Smooth muscle cell (in vitro differentiated cells): ENCODE measurements at regions not wholly inside any gene's neighbourhood (a gene's known extent, or its start where the extent isn't known, plus 50 kb on each side); places are given as distances from the start of the nearest gene placed in this dataset.

Experiments
- DNase-seq: peaks from one replicate; lab custom pipeline; 2025; ENCODE audit not compliant: unreplicated experiment; lab: John Stamatoyannopoulos, UW
- H2AFZ ChIP-seq: fragments of 200-600 bp; sonication (generic); 2 replicates; pipeline ENCODE4 v1.6.0; 2016; ENCODE audit warnings: antibody characterized with exemption, low read depth, mild to moderate bottlenecking
- H3F3A ChIP-seq: fragments of 200-600 bp; sonication (generic); 2 replicates; pipeline ENCODE4 v1.6.0; 2017; ENCODE audit warnings: antibody characterized with exemption, low read depth
- H3K27ac ChIP-seq: fragments of 200-600 bp; sonication (generic); 2 replicates; pipeline ENCODE4 v1.5.1; 2016; ENCODE audit warnings: low read depth, mild to moderate bottlenecking
- H3K27me3 ChIP-seq: fragments of 200-600 bp; sonication (generic); 2 replicates; pipeline ENCODE4 v1.6.1; 2016; ENCODE audit warnings: low read depth, mild to moderate bottlenecking
- H3K36me3 ChIP-seq: fragments of 200-600 bp; sonication (generic); 2 replicates; pipeline ENCODE4 v1.5.1; 2016; ENCODE audit warnings: low read depth
- H3K4me1 ChIP-seq: fragments of 200-600 bp; sonication (generic); 2 replicates; pipeline ENCODE4 v1.5.1; 2016; ENCODE audit warnings: low read depth
- H3K4me2 ChIP-seq: fragments of 200-600 bp; sonication (generic); 2 replicates; pipeline ENCODE4 v1.6.0; 2016; ENCODE audit warnings: mild to moderate bottlenecking
- H3K4me3 ChIP-seq: fragments of 200-600 bp; sonication (generic); 2 replicates; pipeline ENCODE4 v1.5.1; 2016; ENCODE audit warnings: mild to moderate bottlenecking
- H3K79me2 ChIP-seq: fragments of 200-600 bp; sonication (generic); 2 replicates; pipeline ENCODE4 v1.6.0; 2016; ENCODE audit warnings: low read depth, mild to moderate bottlenecking
- H3K9ac ChIP-seq: fragments of 200-600 bp; sonication (generic); 2 replicates; pipeline ENCODE4 v1.6.0; 2016; ENCODE audit warnings: low read depth
- H3K9me3 ChIP-seq: fragments of 200-600 bp; sonication (generic); replicated peaks from 2 replicates; pipeline ENCODE4 v1.5.1; 2016; ENCODE audit warnings: low read depth
- H4K20me1 ChIP-seq: fragments of 200-600 bp; sonication (generic); 2 replicates; pipeline ENCODE4 v1.6.0; 2016; ENCODE audit warnings: low read depth
- CTCF ChIP-seq: fragments of 200-600 bp; sonication (generic); IDR thresholded peaks from 2 replicates; pipeline ENCODE4 v1.5.1; 2017; ENCODE audit warnings: borderline replicate concordance, mild to moderate bottlenecking, antibody characterized with exemption; ENCODE audit not compliant: insufficient read depth, poor library complexity, severe bottlenecking
- WGBS: methylation state at CpG from one replicate; pipeline ENCODE4 v1.1.7; 2016; ENCODE audit warnings: low lambda C conversion rate; 5-methylcytosine and 5-hydroxymethylcytosine counted together

DNA sequence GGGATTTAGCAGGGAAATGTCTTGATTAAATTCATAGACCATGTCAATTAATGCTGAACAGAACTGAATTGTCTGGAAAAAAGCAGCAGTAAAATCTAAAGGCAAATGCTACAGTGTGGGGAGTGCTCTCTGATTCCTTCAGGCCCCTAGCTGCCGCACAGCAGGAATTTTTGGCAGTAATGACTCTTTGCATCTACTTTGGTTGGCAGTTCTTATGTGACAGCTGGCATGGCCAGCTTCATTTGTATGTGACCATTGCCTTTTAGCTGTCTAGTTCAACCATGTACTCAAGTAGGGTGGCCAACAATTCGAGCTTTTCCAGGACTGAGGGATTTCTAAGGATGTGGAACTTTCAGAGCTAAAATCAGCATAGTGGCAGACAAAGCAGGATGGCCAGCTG, 499.1 kb upstream of the MAN1A1 start:
- Histone ChIP-seq H3K4me3 (no peak overlapping the region), H3F3A (no peaks in the 10 kb centered on the region), H3K36me3 (no peaks in the 10 kb centered on the region), H3K27me3 (no peaks in the 10 kb centered on the region), H3K9me3 (no peaks in the 10 kb centered on the region), H4K20me1 (no peaks in the 10 kb centered on the region), H3K27ac (no peak overlapping the region), H3K4me2 (no peak overlapping the region), H3K79me2 (no peaks in the 10 kb centered on the region), H3K4me1 (no peaks in the 10 kb centered on the region), H2AFZ (no peak overlapping the region), H3K9ac (no peak overlapping the region)
- WGBS: 85% methylated on average over 2 of the region's 2 CpGs
- no peak for DNase-seq
- TF ChIP-seq CTCF: no peak

DNA sequence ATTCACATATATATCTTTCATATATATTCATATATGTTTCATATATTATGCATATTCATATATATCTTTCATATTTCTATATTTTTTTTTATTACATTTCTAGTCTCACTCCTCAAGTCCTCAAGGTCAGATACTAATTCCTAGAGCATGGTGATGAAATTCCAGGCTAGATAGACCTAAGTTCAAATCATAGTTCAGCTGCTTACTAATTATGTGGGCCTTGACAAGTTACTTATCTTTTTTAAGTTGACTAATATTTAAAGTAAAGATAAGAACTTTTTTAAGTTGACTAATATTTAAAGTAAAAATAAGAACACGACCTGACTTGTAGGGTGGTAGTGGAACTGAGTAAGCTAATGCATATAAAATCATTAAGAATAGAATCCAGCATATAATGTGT, 495.6 kb upstream of the MAN1A1 start:
- no peak overlapping the region for H3K9ac ChIP-seq
- no peaks in the 10 kb centered on the region for H3F3A ChIP-seq
- H3K79me2 ChIP-seq: no peaks in the 10 kb centered on the region
- H3K4me2 ChIP-seq: no peak overlapping the region
- H3K4me1 ChIP-seq: no peaks in the 10 kb centered on the region
- no peaks in the 10 kb centered on the region for H3K27me3 ChIP-seq
- 54% methylated on average over 1 of the region's 1 CpG for whole genome bisulfite sequencing
- H3K9me3 ChIP-seq: no peaks in the 10 kb centered on the region
- no peaks in the 10 kb centered on the region for H4K20me1 ChIP-seq
- DNase-seq: no peak
- no peak overlapping the region for H3K27ac ChIP-seq
- no peak overlapping the region for H3K4me3 ChIP-seq
- no peak for TF ChIP-seq CTCF
- H3K36me3 ChIP-seq: no peaks in the 10 kb centered on the region
- peak overlapping the region; percentile 43 for H2AFZ ChIP-seq

GRCh38 chr6:119844387-119844786, 494.8 kb upstream of the MAN1A1 start:
- no peak for TF ChIP-seq CTCF
- DNase-seq: no peak
- Histone ChIP-seq H3K4me3 (no peak overlapping the region), H3K9me3 (no peaks in the 10 kb centered on the region), H4K20me1 (no peaks in the 10 kb centered on the region), H3K36me3 (no peaks in the 10 kb centered on the region), H3K27me3 (no peaks in the 10 kb centered on the region), H3K4me2 (no peak overlapping the region), H3K79me2 (no peaks in the 10 kb centered on the region), H3K27ac (no peak overlapping the region), H3F3A (no peaks in the 10 kb centered on the region), H3K9ac (no peak overlapping the region), H2AFZ (no peak overlapping the region), H3K4me1 (no peaks in the 10 kb centered on the region)
- 78% methylated on average over 2 of the region's 2 CpGs for WGBS

GRCh38 chr6:119842191-119842590, 492.6 kb upstream of the MAN1A1 start:
- TF ChIP-seq CTCF: no peak
- H3K9me3 ChIP-seq: no peaks in the 10 kb centered on the region
- H3K36me3 ChIP-seq: no peaks in the 10 kb centered on the region
- H3K4me2 ChIP-seq: no peak overlapping the region
- H3K27me3 ChIP-seq: no peaks in the 10 kb centered on the region
- no peak overlapping the region for H3K27ac ChIP-seq
- 96% methylated on average over 3 of the region's 3 CpGs for WGBS
- H3K4me3 ChIP-seq: no peak overlapping the region
- H2AFZ ChIP-seq: no peak overlapping the region
- DNase-seq: no peak
- no peaks in the 10 kb centered on the region for H3K79me2 ChIP-seq
- no peak overlapping the region for H3K9ac ChIP-seq
- H3K4me1 ChIP-seq: no peaks in the 10 kb centered on the region
- H4K20me1 ChIP-seq: no peaks in the 10 kb centered on the region
- no peaks in the 10 kb centered on the region for H3F3A ChIP-seq
